HepG2 (cell line): ENCODE measurements at regions not wholly inside any gene's neighbourhood (a gene's known extent, or its start where the extent isn't known, plus 50 kb on each side); places are given as distances from the start of the nearest gene placed in this dataset.

Experiments
- ATAC-seq: fragments of 200-7000 bp; cut with Tn5 transposase; 3 replicates; pipeline ENCODE4 v1.9.1; 2020; ENCODE audit warnings: mild to moderate bottlenecking, moderate library complexity
- BruUV-seq: library from RNA; stranded (reverse); fragments of 400-500 nt; replicated peaks from 2 replicates; lab custom pipeline; 2021; lab: Mats Ljungman, UMichigan
- CTCF ChIA-PET: fragments of 300-600 bp; formaldehyde crosslinking; extraction: SDS; loops from one replicate; lab custom pipeline; 2021; ENCODE audit warnings: low total read pairs, inconsistent platforms, low intra/inter-chr PET ratio; lab: Yijun Ruan, JAX
- POLR2A ChIA-PET: fragments of 350-600 bp; sonication (Branson Sonifier 250); formaldehyde crosslinking; loops from one replicate; lab custom pipeline; 2020; ENCODE audit warnings: antibody characterized with exemption, inconsistent platforms; lab: Yijun Ruan, JAX
- DNase-seq: peaks from one replicate; pipeline ENCODE4 v3.0.0-alpha.2; 2015; ENCODE audit warnings: low spot score
- FAIRE-seq: peaks from 3 replicates; lab custom pipeline; 2011; peaks lifted over from hg19 to GRCh38; lab: Jason Lieb, UNC
- H2AFZ ChIP-seq: one replicate; pipeline ENCODE4 v1.6.1; 2011; ENCODE audit warnings: low read length, inconsistent platforms
- H3K27ac ChIP-seq: fragments of 300-600 bp; 3 replicates; pipeline ENCODE4 v1.8.0; 2011; ENCODE audit warnings: mixed run types, mild to moderate bottlenecking, mixed read lengths, low read length, inconsistent platforms; ENCODE audit not compliant: insufficient read depth; ENCODE audit errors: extremely low read length
- H3K27me3 ChIP-seq, 2 experiments: fragments of 200-600 bp in 1 of 2; 2 replicates in 1 of 2; 3 replicates in 1 of 2; pipeline versions ENCODE4 v1.6.0 to v1.8.0; 2011; ENCODE audit warnings: low read length in 2 of 2, mild to moderate bottlenecking in 2 of 2, moderate library complexity in 2 of 2, inconsistent platforms in 1 of 2; ENCODE audit not compliant: insufficient read depth in 2 of 2, control insufficient read depth in 1 of 2
- H3K36me3 ChIP-seq, 2 experiments: fragments of 200-600 bp in 1 of 2; replicated peaks in 1 of 2; 2 replicates in 1 of 2; 3 replicates in 1 of 2; pipeline versions ENCODE4 v1.5.1 to v1.8.0; 2011; ENCODE audit warnings: low read length in 2 of 2, inconsistent platforms in 1 of 2; ENCODE audit not compliant: insufficient read depth in 2 of 2, control insufficient read depth in 1 of 2
- H3K4me1 ChIP-seq: 2 replicates; pipeline ENCODE4 v1.5.1; 2012; ENCODE audit warnings: low read length, inconsistent platforms; ENCODE audit not compliant: insufficient read depth
- H3K4me2 ChIP-seq: 2 replicates; pipeline ENCODE4 v1.6.0; 2011; ENCODE audit warnings: low read depth, low read length, inconsistent platforms
- H3K4me3 ChIP-seq, 3 experiments: fragments of 200-600 bp in 1 of 3; sonication (generic), shearing (Covaris generic) in 1 of 3; replicated peaks in 1 of 3; 2 replicates each; pipeline ENCODE4 v1.5.1; 2011 to 2016; ENCODE audit warnings: low read length in 3 of 3, inconsistent platforms in 2 of 3, low read depth in 2 of 3, mild to moderate bottlenecking in 2 of 3, control low read depth in 1 of 3, mixed read lengths in 1 of 3; ENCODE audit not compliant: insufficient read depth in 1 of 3
- H3K79me2 ChIP-seq: one replicate; pipeline ENCODE4 v1.6.1; 2011; ENCODE audit warnings: low read length, inconsistent platforms; ENCODE audit not compliant: insufficient read depth
- H3K9ac ChIP-seq: 2 replicates; pipeline ENCODE4 v1.6.0; 2011; ENCODE audit warnings: mild to moderate bottlenecking, low read depth, low read length, inconsistent platforms; ENCODE audit not compliant: insufficient read depth
- H3K9me3 ChIP-seq: 2 replicates; pipeline ENCODE4 v1.5.1; 2012; ENCODE audit warnings: mild to moderate bottlenecking, low read length
- H4K20me1 ChIP-seq: 2 replicates; pipeline ENCODE4 v1.6.0; 2011; ENCODE audit warnings: inconsistent platforms, mild to moderate bottlenecking, low read length, moderate library complexity; ENCODE audit not compliant: insufficient read depth
- BCL6 ChIP-seq: IDR thresholded peaks from 2 replicates; pipeline ENCODE4 v1.6.1; 2016; ENCODE audit warnings: missing genetic modification reagents, missing compliant biosample characterization
- FOXP4 ChIP-seq: sonication (generic); formaldehyde crosslinking; IDR thresholded peaks from 2 replicates; pipeline ENCODE4 v1.4.0; 2020; ENCODE audit warnings: missing genetic modification reagents
- MYPOP ChIP-seq: sonication (generic); formaldehyde crosslinking; IDR thresholded peaks from 2 replicates; pipeline ENCODE4 v1.8.1; 2023; ENCODE audit warnings: mild to moderate bottlenecking, moderate library complexity, missing genetic modification reagents
- THAP7 ChIP-seq: sonication (generic); formaldehyde crosslinking; IDR thresholded peaks from 2 replicates; pipeline ENCODE4 v1.8.1; 2023; ENCODE audit warnings: mild to moderate bottlenecking, missing genetic modification reagents
- ZBTB49 ChIP-seq: sonication (generic); formaldehyde crosslinking; IDR thresholded peaks from 2 replicates; pipeline ENCODE4 v1.4.0; 2020; ENCODE audit warnings: missing genetic modification reagents, borderline replicate concordance
- ZIK1 ChIP-seq: sonication (generic); formaldehyde crosslinking; IDR thresholded peaks from 2 replicates; pipeline ENCODE4 v1.5.0; 2020; ENCODE audit warnings: mild to moderate bottlenecking, low read depth, missing genetic modification reagents, borderline replicate concordance
- ZNF142 ChIP-seq: sonication (generic); formaldehyde crosslinking; IDR thresholded peaks from 2 replicates; pipeline ENCODE4 v1.4.0; 2020; ENCODE audit warnings: missing genetic modification reagents
- ZNF614 ChIP-seq: IDR thresholded peaks from 2 replicates; pipeline ENCODE4 v1.6.1; 2018; ENCODE audit warnings: missing biosample characterization, missing genetic modification reagents, inconsistent platforms, borderline replicate concordance
- WGBS: methylation state at CpG from one replicate; pipeline ENCODE4 v1.1.6; 2017; ENCODE audit warnings: low lambda C conversion rate; 5-methylcytosine and 5-hydroxymethylcytosine counted together
- in situ Hi-C: cut with HindIII; loops from 2 replicates; pipeline ENCODE4 v1.10.0; 2017; ENCODE audit warnings: low pct_unique_long_range_greater_than_20kb; ENCODE audit not compliant: extremely low pct_ligation_motif_present
- intact Hi-C: fragments of 100-400 bp; cut with micrococcal nuclease; formaldehyde crosslinking; loops from one replicate; pipeline ENCODE4 v1.10.0; 2022; ENCODE audit not compliant: unreplicated experiment

GRCh38 chr13:33380487-33381079 is 95.0 kb upstream of the STARD13 start (continued):
- TF ChIP-seq FOXP4 (CRISPR knock-in tag) (peak; percentile 50; the same call in 1 of the 2 replicates), BCL6 (CRISPR knock-in tag) (peak; percentile 78), ZBTB49 (CRISPR knock-in tag) (no peak), ZNF614 (CRISPR knock-in tag) (0 out of 2 replicates have a peak, but pooled peaks have one; percentile 14), ZIK1 (CRISPR knock-in tag) (no peak)

- peaks cover 22% of the 10 kb centered on the region for H3K4me1 ChIP-seq
- no peaks in the 10 kb centered on the region for H3K9me3 ChIP-seq
- WGBS: 99% methylated on average over 5 of the region's 5 CpGs
- H3K36me3 ChIP-seq: no peaks in the 10 kb centered on the region
- H3K27ac ChIP-seq: no peak overlapping the region
- H3K4me2 ChIP-seq: no peak overlapping the region
- no peaks in the 10 kb centered on the region for H3K27me3 ChIP-seq
- DNase-seq (no peak), ATAC-seq (no peak), FAIRE-seq (no peak)
- intact Hi-C loops (no loop called here), in situ Hi-C loops (no loop called here)
- no peaks in the 10 kb centered on the region for H4K20me1 ChIP-seq
- no TSS peak for BruUV-seq
- no peak overlapping the region for H3K4me3 ChIP-seq
- H2AFZ ChIP-seq: no peak overlapping the region
- POLR2A ChIA-PET: interaction anchor here (1.0 kb wide), 1 partner anchor 37 kb away, joined by 3 read pairs; no protein-coding TSS in a partner anchor
- CTCF ChIA-PET: no interaction called here
- no peaks in the 10 kb centered on the region for H3K79me2 ChIP-seq
- no peak overlapping the region for H3K9ac ChIP-seq
- TF ChIP-seq MYPOP (CRISPR knock-in tag) (no peak), ZNF142 (CRISPR knock-in tag) (no peak), THAP7 (CRISPR knock-in tag) (no peak)
Observed at GRCh38 chr13:33381180-33381579, 95.6 kb upstream of the STARD13 start.
